AG04450 (cell line): ENCODE measurements at regions not wholly inside any gene's neighbourhood (a gene's known extent, or its start where the extent isn't known, plus 50 kb on each side); places are given as distances from the start of the nearest gene placed in this dataset.

Source experiments
- CTCF ChIA-PET: fragments of 300-600, 350-600 bp; formaldehyde crosslinking; extraction: SDS; loops from one replicate; lab custom pipeline; 2022; ENCODE audit warnings: antibody characterized with exemption, inconsistent platforms; lab: Charles Lee
- POLR2A ChIA-PET: fragments of 350-600 bp; formaldehyde crosslinking; extraction: SDS; loops from one replicate; lab custom pipeline; 2021; ENCODE audit warnings: antibody characterized with exemption, inconsistent platforms; lab: Yijun Ruan, JAX
- DNase-seq: peaks from one replicate; pipeline ENCODE4 v3.0.0-alpha.2; 2011; ENCODE audit warnings: low read depth, low spot score
- H3K27ac ChIP-seq: one replicate; pipeline ENCODE4 v1.5.1; 2012; ENCODE audit warnings: low read depth, low read length, control low read depth
- H3K27me3 ChIP-seq: one replicate; pipeline ENCODE4 v1.6.0; 2012; ENCODE audit warnings: low read length; ENCODE audit not compliant: control insufficient read depth, insufficient read depth
- H3K4me3 ChIP-seq: 2 replicates; pipeline ENCODE4 v1.5.1; 2011; ENCODE audit warnings: mild to moderate bottlenecking, low read depth, low read length, control low read depth
- H3K9me3 ChIP-seq: 2 replicates; pipeline ENCODE4 v1.5.1; 2012; ENCODE audit warnings: low read length; ENCODE audit not compliant: control insufficient read depth, insufficient read depth
- CTCF ChIP-seq: IDR thresholded peaks from 2 replicates; pipeline ENCODE4 v1.5.1; 2011; ENCODE audit warnings: low read depth, low read length, control low read depth, inconsistent platforms

DNA sequence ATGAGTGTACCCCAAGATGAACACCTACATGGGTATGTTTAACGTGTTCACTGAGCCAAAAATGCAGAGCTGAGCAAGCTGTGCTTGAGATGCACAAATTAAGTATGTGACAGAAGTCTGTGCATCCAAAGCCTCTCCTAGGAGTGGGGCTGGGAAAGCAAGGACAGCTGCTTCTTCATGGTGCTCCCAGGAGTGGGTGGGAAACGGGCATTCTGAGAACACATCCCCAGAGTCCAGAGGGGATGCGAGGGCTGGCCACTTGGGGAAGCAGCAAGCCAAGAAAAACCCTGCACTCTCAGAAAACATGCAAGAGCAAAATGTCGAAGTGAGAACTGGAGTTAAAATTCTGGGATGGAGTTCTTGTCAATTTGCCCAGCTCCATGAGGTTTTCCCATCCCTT, 414.3 kb downstream of the BCAT1 start:
- Histone ChIP-seq H3K9me3 (no peaks in the 10 kb centered on the region; the same call in 1 of the 2 replicates), H3K27me3 (no peaks in the 10 kb centered on the region), H3K4me3 (no peak overlapping the region), H3K27ac (no peak overlapping the region)
- ChIA-PET POLR2A (no interaction called here), CTCF (no interaction called here)
- peak; percentile 24; the same call in 1 of the 2 replicates for TF ChIP-seq CTCF
- no peak for DNase-seq

DNA sequence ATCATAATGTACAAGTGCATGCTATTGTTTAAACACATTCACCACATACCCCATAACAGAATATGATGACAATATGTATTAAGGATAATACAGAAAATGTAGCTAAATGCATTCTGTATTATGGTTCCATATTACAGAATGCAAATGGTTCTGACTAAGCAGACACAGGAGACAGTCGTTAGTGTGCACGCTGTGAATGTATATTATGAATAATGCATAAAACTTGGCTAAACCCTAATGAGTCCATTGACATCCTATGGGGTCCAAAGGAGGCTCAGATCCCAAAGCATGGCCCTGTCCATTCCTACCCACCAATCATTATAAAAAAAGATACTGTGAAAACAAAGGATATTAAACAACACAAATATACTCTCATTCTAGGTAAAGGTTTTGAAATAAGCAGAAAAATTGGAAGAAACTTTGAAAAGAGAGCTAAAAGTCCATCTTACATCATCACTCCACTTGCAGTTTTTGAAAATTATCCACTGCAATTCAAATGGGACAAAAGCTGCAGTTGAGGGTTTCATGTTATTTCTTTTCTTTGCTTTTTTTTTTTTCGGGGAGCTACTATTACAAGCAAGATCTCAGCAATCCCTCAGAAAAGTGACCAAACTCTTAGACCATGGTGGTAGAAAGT, 415.1 kb downstream of the BCAT1 start:
- Histone ChIP-seq H3K27ac (no peak overlapping the region), H3K27me3 (no peaks in the 10 kb centered on the region), H3K4me3 (no peak overlapping the region), H3K9me3 (no peaks in the 10 kb centered on the region; the same call in 1 of the 2 replicates)
- CTCF ChIA-PET: no interaction called here
- no peak for TF ChIP-seq CTCF
- DNase-seq: no peak
- POLR2A ChIA-PET: no interaction called here

- TF ChIP-seq CTCF: no peak
- DNase-seq: no peak
- Histone ChIP-seq H3K27me3 (no peaks in the 10 kb centered on the region), H3K27ac (no peak overlapping the region), H3K4me3 (no peak overlapping the region), H3K9me3 (no peaks in the 10 kb centered on the region; the same call in 1 of the 2 replicates)
- ChIA-PET CTCF (no interaction called here), POLR2A (interaction anchor here (0.7 kb wide), 3 partner anchors 30 to 69 kb away, joined by 3 to 5 read pairs (median 4); no protein-coding TSS in a partner anchor)
These were observed 418.2 kb downstream of the BCAT1 start for GRCh38 chr12:24530689-24531088.

DNA sequence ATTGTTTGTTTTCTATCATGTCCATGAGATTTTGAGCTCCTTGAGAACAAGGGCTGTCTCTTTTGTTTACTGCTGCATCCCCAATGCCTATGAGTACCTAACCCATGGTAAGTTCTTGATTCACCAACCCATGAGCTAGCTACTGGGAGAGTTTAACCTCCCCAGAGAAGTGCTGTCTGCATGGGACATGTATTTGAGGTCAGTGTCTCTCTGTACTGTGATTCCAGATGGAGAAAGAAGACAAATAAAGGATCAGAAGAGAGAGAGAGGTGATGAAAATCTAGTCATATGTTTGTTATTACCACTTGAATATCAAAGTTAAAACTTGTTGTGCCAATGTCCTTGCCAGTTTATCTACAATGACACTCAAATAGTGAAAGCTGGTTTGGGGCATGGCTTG, 421.8 kb downstream of the BCAT1 start:
- no peak overlapping the region for H3K27ac ChIP-seq
- POLR2A ChIA-PET: no interaction called here
- no peak overlapping the region for H3K4me3 ChIP-seq
- TF ChIP-seq CTCF: no peak
- no peaks in the 10 kb centered on the region; the same call in 1 of the 2 replicates for H3K9me3 ChIP-seq
- CTCF ChIA-PET: no interaction called here
- no peak for DNase-seq
- H3K27me3 ChIP-seq: no peaks in the 10 kb centered on the region

- no peak overlapping the region for H3K4me3 ChIP-seq
- no peak overlapping the region for H3K27ac ChIP-seq
- H3K9me3 ChIP-seq: peaks cover 4% of the 10 kb centered on the region
- POLR2A ChIA-PET: no interaction called here
- DNase-seq: no peak
- no peaks in the 10 kb centered on the region for H3K27me3 ChIP-seq
- no peak for TF ChIP-seq CTCF
- CTCF ChIA-PET: interaction anchor here (0.5 kb wide), 1 partner anchor 448 kb away, joined by 4 read pairs; no protein-coding TSS in a partner anchor
These were observed 426.2 kb downstream of the BCAT1 start for GRCh38 chr12:24522736-24523135.
